ENCODE measurements at regions not wholly inside any gene's neighbourhood (a gene's known extent, or its start where the extent isn't known, plus 50 kb on each side); places are given as distances from the start of the nearest gene placed in this dataset.
A peak's percentile ranks its signal among the peaks of the same experiment; 100 is the strongest.

DNA sequence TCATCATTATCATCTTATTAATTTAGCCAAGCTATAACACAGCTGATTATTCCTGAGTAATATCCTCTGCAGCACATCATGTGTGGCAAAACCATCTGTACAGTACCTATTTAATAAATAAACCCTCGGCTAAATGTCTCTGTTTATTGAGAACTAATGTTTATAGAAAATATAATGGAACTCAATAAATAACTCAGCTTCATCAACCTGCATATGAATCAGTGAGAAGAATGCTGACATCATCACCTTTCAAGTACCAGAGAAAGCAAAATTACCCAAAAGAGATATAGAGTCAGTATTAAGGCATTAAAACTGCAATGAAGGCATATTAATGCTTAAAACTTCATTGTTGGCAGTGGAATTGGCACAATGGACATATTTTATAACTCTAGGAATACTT lies 558.3 kb downstream of the PLCL1 start:
- intact Hi-C loops (cut with DNase I, micrococcal nuclease): no loop called here
- no peak for ATAC-seq
- DNase-seq: no peak

GRCh38 chr2:198359308-198359707 lies 554.9 kb downstream of the PLCL1 start:
- DNase-seq: no peak
- ATAC-seq: no peak
- intact Hi-C loops (cut with DNase I, micrococcal nuclease): no loop called here

GRCh38 chr2:198356157-198356556 lies 551.8 kb downstream of the PLCL1 start:
- intact Hi-C loops (cut with DNase I, micrococcal nuclease): no loop called here
- ATAC-seq: no peak
- no peak for DNase-seq

- intact Hi-C loops (cut with DNase I, micrococcal nuclease): no loop called here
- ATAC-seq: no peak
Measured at GRCh38 chr2:198351647-198352046, 547.3 kb downstream of the PLCL1 start.

GRCh38 chr2:198347946-198348345 lies 543.6 kb downstream of the PLCL1 start:
- intact Hi-C loops (cut with DNase I, micrococcal nuclease): no loop called here
- no peak for ATAC-seq
- no peak for DNase-seq

More at GRCh38 chr2:198351647-198352046, 547.3 kb downstream of the PLCL1 start:
- no peak for DNase-seq

DNA sequence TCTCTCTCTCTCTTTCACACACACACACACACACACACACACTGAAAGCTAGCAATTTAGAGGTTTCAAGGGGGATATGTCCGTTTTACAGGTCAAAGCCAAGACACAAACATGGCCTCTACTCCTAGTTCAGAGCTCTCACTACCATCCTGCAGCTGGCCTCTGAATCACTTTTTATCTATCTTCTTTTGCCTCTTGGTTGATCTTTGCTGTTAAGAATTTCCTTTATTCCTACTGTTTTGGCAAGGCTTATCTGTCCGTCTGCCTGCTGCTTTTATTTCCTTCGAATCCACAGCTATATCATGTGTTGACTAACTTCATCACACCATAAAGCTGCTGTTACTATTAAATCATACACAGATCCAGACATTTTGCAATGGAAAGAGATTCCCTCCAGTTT lies 543.0 kb downstream of the PLCL1 start:
- intact Hi-C loops (cut with DNase I, micrococcal nuclease): no loop called here
- no peak for ATAC-seq

DNA sequence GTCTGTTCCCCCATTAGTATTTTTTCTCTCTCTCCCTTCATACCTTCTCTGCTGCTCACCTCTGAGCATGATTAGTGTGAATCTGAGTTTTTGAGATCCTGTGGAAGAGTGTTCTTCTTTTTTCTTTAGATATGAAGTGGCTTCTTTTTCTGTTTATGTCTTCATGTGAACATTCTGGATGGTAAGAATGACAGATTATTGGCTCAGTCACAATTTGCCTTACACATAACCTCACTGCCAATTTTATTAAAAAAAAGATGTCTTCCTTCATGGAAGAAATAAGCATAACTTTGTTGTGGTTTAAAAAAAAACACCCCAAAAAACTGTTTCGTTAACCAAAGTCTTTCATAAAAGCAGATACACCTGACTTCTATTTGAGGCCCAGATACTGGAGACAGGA lies 539.1 kb downstream of the PLCL1 start:
- ATAC-seq (no peak), DNase-seq (no peak)
- intact Hi-C loops (cut with DNase I, micrococcal nuclease): no loop called here

More for the DNA sequence above, 543.0 kb downstream of the PLCL1 start:
- DNase-seq: no peak

- intact Hi-C loops (cut with DNase I, micrococcal nuclease): no loop called here
- ATAC-seq: no peak
- no peak for DNase-seq
Measured at GRCh38 chr2:198340846-198341245, 536.5 kb downstream of the PLCL1 start.

- ATAC-seq (no peak), DNase-seq (no peak)
- intact Hi-C loops (cut with DNase I, micrococcal nuclease): no loop called here
Measured at GRCh38 chr2:198339116-198339515, 534.7 kb downstream of the PLCL1 start.

- intact Hi-C loops (cut with DNase I, micrococcal nuclease): no loop called here
- no peak for DNase-seq
- ATAC-seq: no peak
Measured at GRCh38 chr2:198337368-198337767, 533.0 kb downstream of the PLCL1 start.

DNA sequence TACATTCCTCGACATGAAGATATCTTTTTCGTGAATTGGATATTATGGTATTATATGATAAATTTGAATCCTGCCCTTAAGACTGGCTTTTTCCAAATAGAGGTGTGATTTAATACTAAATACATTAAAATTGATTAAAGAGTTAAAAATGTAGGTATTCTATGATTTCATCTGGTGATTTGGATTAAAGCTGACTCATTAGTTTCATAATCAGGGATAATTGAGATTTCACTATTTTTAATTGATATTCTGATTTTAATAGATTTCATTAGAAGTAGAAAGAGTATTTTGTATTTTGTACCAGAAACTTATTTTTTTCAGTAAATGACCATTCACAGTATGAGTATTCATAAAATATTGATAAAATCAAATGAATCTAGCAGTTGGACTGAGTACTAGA lies 524.1 kb downstream of the PLCL1 start:
- DNase-seq (no peak), ATAC-seq (no peak)
- intact Hi-C loops (cut with DNase I, micrococcal nuclease): no loop called here

- intact Hi-C loops (cut with DNase I, micrococcal nuclease): no loop called here
- DNase-seq (no peak), ATAC-seq (no peak)
Measured at GRCh38 chr2:198327526-198327925, 523.1 kb downstream of the PLCL1 start.

- intact Hi-C loops (cut with DNase I, micrococcal nuclease): no loop called here
- ATAC-seq (peak; percentile 88), DNase-seq (no peak)
Measured at GRCh38 chr2:198326431-198326830, 522.0 kb downstream of the PLCL1 start.

- peak; percentile 38 for ATAC-seq
- no peak for DNase-seq
- intact Hi-C loops (cut with DNase I, micrococcal nuclease): no loop called here
Measured at GRCh38 chr2:198325359-198325758, 521.0 kb downstream of the PLCL1 start.

- intact Hi-C loops (cut with DNase I, micrococcal nuclease): no loop called here
- DNase-seq (no peak), ATAC-seq (no peak)
Measured at GRCh38 chr2:198324071-198324470, 519.7 kb downstream of the PLCL1 start.

DNA sequence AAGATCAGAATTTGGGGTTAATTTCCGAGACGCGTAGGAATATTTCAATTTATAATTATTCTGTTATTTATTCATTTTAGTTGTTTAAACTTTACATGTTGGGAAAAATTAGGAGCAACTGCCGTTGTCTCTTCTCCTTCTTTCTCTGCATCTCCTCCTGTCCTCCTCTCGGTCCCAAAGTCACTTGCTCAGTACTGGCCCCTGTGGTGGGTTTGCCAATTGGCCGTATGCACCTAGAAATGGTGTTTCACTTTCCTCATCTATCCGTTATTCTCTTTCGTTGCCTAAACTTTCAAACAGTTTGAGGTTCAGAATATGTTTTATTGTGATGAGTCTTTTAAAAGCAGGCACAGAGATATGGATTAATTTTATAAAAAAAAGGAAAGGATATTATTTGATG lies 517.9 kb downstream of the PLCL1 start:
- ATAC-seq (no peak), DNase-seq (no peak)
- intact Hi-C loops (cut with DNase I, micrococcal nuclease): no loop called here

DNA sequence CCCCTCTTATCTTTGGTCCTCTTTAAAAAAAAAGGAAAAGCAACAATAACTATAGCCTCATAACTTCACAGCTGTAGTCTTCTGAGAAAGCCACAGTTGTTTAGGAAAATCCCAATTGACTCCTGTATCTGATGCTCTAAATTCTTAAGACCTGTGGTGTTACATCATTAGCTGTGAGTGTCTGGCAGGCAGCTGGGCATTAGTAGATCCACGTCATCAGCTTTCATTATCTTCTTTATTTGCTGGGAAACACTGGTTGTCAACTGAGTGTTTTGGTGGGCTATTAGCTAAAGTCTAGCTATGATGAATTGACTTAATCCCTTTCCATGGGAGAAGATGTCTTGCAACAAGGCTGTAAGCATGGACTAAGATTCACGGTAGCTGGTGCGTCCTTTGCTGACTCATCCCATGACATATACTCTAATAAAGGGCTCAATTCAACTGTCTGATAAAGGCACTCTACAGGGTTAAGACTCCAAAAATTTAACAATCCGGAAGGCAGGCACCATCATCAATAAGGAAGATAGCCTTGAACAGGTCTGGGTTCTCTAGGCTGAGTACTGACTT lies 517.2 kb downstream of the PLCL1 start:
- intact Hi-C loops (cut with DNase I, micrococcal nuclease): no loop called here
- DNase-seq (no peak), ATAC-seq (no peak)

GRCh38 chr2:198316852-198317396 lies 512.5 kb downstream of the PLCL1 start:
- intact Hi-C loops (cut with DNase I, micrococcal nuclease): no loop called here
- DNase-seq (peak; percentile 44 to 62), ATAC-seq (peak; percentile 56)

GRCh38 chr2:198315791-198316630 lies 511.6 kb downstream of the PLCL1 start:
- ATAC-seq: no peak
- intact Hi-C loops (cut with DNase I, micrococcal nuclease): no loop called here

GRCh38 chr2:198314559-198315153 lies 510.3 kb downstream of the PLCL1 start:
- intact Hi-C loops (cut with DNase I, micrococcal nuclease): no loop called here
- DNase-seq (no peak), ATAC-seq (peak; percentile 44)

More at GRCh38 chr2:198315791-198316630, 511.6 kb downstream of the PLCL1 start:
- no peak for DNase-seq
